ENCODE measurements at regions not wholly inside any gene's neighbourhood (a gene's known extent, or its start where the extent isn't known, plus 50 kb on each side); places are given as distances from the start of the nearest gene placed in this dataset.

- TF ChIP-seq CTCF (IDR thresholded peaks at IDR 0.05) (no peak), POLR2A (IDR thresholded peaks at IDR 0.05) (no peak)
Measured at GRCh38 chr16:61480250-61480649, 556.0 kb downstream of the CDH8 start.
